ENCODE measurements at regions not wholly inside any gene's neighbourhood (a gene's known extent, or its start where the extent isn't known, plus 50 kb on each side); places are given as distances from the start of the nearest gene placed in this dataset.

DNA sequence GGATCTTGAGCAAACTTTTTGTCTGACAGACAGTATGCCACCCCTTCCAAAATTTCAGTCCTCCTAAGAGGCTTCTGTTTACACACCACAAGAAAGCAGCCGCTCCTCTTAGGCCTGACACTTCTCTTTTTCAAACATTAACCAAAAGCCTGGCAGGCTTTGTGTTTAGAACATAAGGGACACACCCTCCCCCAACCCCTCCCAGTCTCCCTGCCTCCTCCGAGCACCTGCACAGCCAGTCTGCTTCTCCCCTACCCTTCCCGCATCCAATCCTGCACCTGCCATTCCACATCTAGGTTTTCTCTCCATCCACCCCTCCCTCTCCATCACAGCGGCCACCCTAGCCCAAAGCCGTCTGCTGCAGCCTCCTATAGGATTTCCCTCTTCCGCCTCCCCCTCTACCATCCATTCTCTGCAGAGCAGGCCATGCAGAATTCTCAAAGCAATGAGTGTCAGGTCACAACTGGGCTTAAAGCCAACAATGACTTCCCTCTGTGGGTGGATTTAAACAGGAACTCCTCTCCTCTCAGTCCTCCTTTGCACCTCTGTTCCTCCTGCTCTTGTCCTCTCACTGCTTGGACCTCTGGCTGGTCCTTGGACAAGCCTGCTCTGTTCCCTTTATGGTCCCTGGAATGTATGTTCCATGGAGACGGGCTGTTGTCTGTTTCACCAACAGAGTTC, 478.2 kb downstream of the NPHP4 start:
- Mint-ChIP-seq H3K4me1 (peaks cover 9% of the 10 kb centered on the region), H3K27me3 (ENCODE audit: low read depth) (peaks cover 35% of the 10 kb centered on the region), H3K9me3 (peaks cover 3% of the 10 kb centered on the region), H3K36me3 (ENCODE audit: low read depth) (no peaks in the 10 kb centered on the region), H3K4me3 (no peak overlapping the region), H3K27ac (no peak overlapping the region)
- TF ChIP-seq, protein P1, sequence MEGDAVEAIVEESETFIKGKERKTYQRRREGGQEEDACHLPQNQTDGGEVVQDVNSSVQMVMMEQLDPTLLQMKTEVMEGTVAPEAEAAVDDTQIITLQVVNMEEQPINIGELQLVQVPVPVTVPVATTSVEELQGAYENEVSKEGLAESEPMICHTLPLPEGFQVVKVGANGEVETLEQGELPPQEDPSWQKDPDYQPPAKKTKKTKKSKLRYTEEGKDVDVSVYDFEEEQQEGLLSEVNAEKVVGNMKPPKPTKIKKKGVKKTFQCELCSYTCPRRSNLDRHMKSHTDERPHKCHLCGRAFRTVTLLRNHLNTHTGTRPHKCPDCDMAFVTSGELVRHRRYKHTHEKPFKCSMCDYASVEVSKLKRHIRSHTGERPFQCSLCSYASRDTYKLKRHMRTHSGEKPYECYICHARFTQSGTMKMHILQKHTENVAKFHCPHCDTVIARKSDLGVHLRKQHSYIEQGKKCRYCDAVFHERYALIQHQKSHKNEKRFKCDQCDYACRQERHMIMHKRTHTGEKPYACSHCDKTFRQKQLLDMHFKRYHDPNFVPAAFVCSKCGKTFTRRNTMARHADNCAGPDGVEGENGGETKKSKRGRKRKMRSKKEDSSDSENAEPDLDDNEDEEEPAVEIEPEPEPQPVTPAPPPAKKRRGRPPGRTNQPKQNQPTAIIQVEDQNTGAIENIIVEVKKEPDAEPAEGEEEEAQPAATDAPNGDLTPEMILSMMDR (IDR thresholded peaks at IDR 0.05; ENCODE audit: unreplicated experiment in 3 of 3) = no peak

DNA sequence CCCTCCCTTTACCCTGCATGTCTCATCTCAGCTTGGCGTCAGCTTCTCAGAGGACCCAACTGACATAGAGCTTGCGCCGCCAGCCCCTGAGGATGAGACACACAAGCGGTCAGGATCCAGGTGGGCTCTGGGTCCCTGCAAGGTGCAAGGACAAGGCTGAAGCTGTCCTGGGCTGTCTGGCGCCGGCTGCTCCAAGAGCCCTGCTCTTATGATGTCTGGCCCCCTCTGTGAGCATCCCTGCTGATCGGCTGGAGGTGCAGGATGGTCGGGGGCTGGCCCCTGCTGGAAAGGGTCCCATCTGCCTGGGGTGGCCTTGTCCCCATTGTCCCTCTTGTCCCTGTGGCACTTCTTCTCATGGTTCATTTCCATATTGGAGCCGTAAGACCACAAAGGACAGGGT, 479.0 kb downstream of the NPHP4 start:
- no peak overlapping the region for H3K27ac Mint-ChIP-seq
- no peaks in the 10 kb centered on the region for H3K9me3 Mint-ChIP-seq
- H3K4me3 Mint-ChIP-seq = no peak overlapping the region
- H3K27me3 Mint-ChIP-seq (ENCODE audit: low read depth) = peaks cover 37% of the 10 kb centered on the region
- TF ChIP-seq, protein P1 (IDR thresholded peaks at IDR 0.05; ENCODE audit: unreplicated experiment in 3 of 3) = no peak
- H3K4me1 Mint-ChIP-seq = peaks cover 9% of the 10 kb centered on the region
- H3K36me3 Mint-ChIP-seq (ENCODE audit: low read depth) = no peaks in the 10 kb centered on the region

DNA sequence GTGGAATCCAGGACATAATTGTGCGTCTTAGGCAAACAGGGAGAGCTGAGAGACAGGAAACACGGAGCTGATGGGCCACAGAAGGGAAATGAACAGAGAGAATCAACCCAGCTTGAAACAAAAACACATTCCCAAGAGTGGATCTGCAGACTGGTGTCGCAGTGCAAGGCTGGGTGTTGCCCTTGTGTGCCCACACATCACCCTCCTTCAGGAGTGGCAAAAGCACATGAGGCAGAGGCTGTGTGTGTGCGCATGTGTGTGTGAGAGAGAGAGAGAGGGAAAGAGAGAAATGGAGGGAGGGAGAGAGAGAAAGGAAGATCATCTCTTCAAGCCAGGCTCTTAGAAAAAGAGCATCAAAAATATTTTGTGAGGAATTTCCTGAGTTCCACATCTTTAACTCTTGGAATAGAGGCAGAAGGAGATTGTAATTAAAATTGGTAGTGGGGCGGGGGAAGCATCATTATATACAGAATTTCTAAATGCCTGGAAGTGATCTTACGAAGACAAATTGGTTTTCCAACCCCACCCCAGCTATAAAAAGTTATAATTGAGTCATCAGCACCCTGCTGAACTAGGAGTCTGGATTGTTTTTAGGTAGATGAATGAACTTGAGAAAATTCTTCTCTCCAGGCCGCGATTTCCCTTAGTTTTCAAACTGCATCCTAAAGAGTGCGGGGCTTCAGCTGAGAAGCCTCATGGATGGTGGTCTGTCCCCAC, 480.7 kb downstream of the NPHP4 start:
- H3K36me3 Mint-ChIP-seq (ENCODE audit: low read depth) = no peaks in the 10 kb centered on the region
- peaks cover 42% of the 10 kb centered on the region for H3K27me3 Mint-ChIP-seq (ENCODE audit: low read depth)
- no peaks in the 10 kb centered on the region for H3K9me3 Mint-ChIP-seq
- TF ChIP-seq, protein P1 (IDR thresholded peaks at IDR 0.05; ENCODE audit: unreplicated experiment in 3 of 3) = no peak
- no peak overlapping the region for H3K4me3 Mint-ChIP-seq
- H3K4me1 Mint-ChIP-seq = peaks cover 9% of the 10 kb centered on the region
- no peak overlapping the region for H3K27ac Mint-ChIP-seq

DNA sequence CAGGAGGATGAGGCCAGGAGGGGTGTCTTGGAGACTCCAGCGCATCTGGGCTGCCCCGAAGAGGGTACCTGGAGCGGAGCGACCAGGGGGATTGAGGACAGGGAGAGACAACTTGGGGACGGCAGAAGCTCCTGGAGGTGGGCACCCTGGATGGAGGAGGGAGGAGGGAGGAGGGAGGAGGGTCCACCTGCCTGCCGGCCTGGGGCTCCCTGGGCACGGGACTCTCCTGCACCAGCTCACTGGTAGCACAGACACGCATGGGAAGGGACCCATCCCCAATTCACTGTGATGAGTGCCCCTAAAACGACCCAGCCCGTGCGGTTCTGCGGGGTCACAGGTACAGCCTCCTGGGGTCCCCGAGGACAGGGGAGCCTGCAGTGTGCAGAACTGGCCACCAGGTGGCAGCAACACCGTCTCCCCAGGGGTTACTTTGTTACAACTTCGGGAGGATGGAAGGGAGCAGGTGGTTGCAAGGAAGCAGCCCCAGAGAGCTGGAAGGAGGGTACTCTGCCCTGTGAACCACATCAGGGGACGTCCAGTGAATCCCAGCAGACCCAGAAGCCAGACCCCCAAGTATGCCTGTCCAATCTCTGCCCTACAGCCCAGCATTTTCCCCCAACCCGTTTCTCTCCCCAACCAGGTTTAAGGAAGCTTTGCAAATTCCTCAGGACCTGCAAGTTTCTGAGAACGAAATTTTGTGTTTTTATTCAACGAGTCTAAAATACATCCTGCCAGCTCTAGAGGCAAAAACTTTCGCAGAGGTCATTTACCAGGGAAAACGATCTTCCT, 482.4 kb downstream of the NPHP4 start:
- no peaks in the 10 kb centered on the region for H3K36me3 Mint-ChIP-seq (ENCODE audit: low read depth)

DNA sequence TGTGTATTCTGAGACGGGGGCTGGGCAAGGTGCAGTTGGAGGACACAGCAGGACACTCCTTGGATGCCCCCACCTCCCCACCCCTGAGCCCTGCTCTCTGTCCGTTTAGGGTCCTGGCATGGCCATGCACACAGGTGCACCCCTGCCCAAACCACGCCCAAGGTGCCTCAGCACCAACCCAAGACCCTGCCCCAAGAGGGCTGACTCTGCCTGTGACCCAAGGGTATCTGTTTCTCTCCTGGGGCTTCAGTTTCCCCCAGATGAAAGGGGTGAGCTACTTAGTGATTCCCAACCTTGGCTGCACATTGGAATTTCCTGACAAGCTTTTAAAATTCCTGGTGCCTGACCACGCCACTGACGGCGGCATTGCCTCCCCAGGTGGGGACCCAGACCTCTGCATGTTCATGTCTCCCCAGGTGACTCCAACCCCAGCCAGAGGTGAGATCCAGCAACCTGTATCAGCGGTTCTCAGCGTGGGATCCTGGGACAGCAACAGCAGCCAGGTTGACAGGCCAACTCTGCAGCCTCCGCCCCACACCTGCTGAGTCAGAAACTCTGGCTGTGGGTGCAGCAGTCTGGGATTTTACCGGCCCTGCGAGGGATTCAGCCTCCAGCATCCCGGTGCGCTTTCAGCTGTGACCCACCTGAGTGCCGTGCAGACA, 483.4 kb downstream of the NPHP4 start:
- Mint-ChIP-seq H3K36me3 (ENCODE audit: low read depth) (no peaks in the 10 kb centered on the region), H3K9me3 (no peaks in the 10 kb centered on the region), H3K27me3 (ENCODE audit: low read depth) (peaks cover 52% of the 10 kb centered on the region), H3K4me1 (peaks cover 8% of the 10 kb centered on the region), H3K4me3 (no peak overlapping the region), H3K27ac (no peak overlapping the region)
- TF ChIP-seq, protein P1 (IDR thresholded peaks at IDR 0.05; ENCODE audit: unreplicated experiment in 3 of 3) = no peak

More for the DNA sequence above, 482.4 kb downstream of the NPHP4 start:
- Mint-ChIP-seq H3K27me3 (ENCODE audit: low read depth) (peaks cover 41% of the 10 kb centered on the region), H3K4me3 (no peak overlapping the region), H3K9me3 (no peaks in the 10 kb centered on the region), H3K4me1 (peaks cover 9% of the 10 kb centered on the region), H3K27ac (no peak overlapping the region)
- TF ChIP-seq, protein P1 (IDR thresholded peaks at IDR 0.05; ENCODE audit: unreplicated experiment in 3 of 3) = peak; percentile 92 to 94 (median 92)
